Ishikawa (cell line): ENCODE measurements at regions not wholly inside any gene's neighbourhood (a gene's known extent, or its start where the extent isn't known, plus 50 kb on each side); places are given as distances from the start of the nearest gene placed in this dataset.

Source experiments
- CREB1 ChIP-seq: IDR thresholded peaks from 2 replicates; pipeline ENCODE4 v1.6.1; 2012; ENCODE audit warnings: low read depth
- EGR1 ChIP-seq: IDR thresholded peaks from 2 replicates; pipeline ENCODE4 v1.6.1; 2012
- EP300 ChIP-seq: IDR thresholded peaks from 2 replicates; pipeline ENCODE4 v1.6.1; 2012; ENCODE audit warnings: borderline replicate concordance
- FOXM1 ChIP-seq: IDR thresholded peaks from 2 replicates; pipeline ENCODE4 v1.6.1; 2012; ENCODE audit warnings: low read depth, borderline replicate concordance
- MAX ChIP-seq: IDR thresholded peaks from 2 replicates; pipeline ENCODE4 v1.6.1; 2012
- RAD21 ChIP-seq: IDR thresholded peaks from 2 replicates; pipeline ENCODE4 v1.6.1; 2012; ENCODE audit warnings: low read depth
- REST ChIP-seq: IDR thresholded peaks from 2 replicates; pipeline ENCODE4 v1.6.1; 2012; ENCODE audit warnings: low read depth, mild to moderate bottlenecking
- TAF1 ChIP-seq: IDR thresholded peaks from 2 replicates; pipeline ENCODE4 v1.6.1; 2012; ENCODE audit warnings: low read depth, mild to moderate bottlenecking
- ZBTB7A ChIP-seq: IDR thresholded peaks from 2 replicates; pipeline ENCODE4 v1.6.1; 2012; ENCODE audit warnings: low read depth

GRCh38 chr14:82153689-82154088, 620.0 kb upstream of the SEL1L start:
- TF ChIP-seq RAD21 (no peak), FOXM1 (no peak), CREB1 (no peak), REST (no peak), MAX (no peak), EGR1 (no peak), EP300 (no peak), TAF1 (no peak), ZBTB7A (no peak)
